Prostate gland (tissue), 2 donors: ENCODE measurements at regions not wholly inside any gene's neighbourhood (a gene's known extent, or its start where the extent isn't known, plus 50 kb on each side); places are given as distances from the start of the nearest gene placed in this dataset.

Experiments used
- DNase-seq: peaks from one replicate; pipeline ENCODE4 v3.0.0-alpha.2; 2019; ENCODE audit warnings: low spot score
- H3K27ac ChIP-seq, 2 donors: fragments of 200-600 bp; sonication (generic); 2 replicates each; pipeline ENCODE4 v1.5.1; 2017 to 2019
- H3K27me3 ChIP-seq: fragments of 200-600 bp; sonication (generic); replicated peaks from 2 replicates; pipeline ENCODE4 v1.5.1; 2019; ENCODE audit not compliant: insufficient read depth
- H3K36me3 ChIP-seq, 2 donors: fragments of 200-600 bp; sonication (generic); 1 replicate in 1 of 2; 2 replicates in 1 of 2; pipeline versions ENCODE4 v1.5.1 to v1.8.1; 2017 to 2019
- H3K4me1 ChIP-seq: fragments of 200-600 bp; sonication (generic); replicated peaks from 2 replicates; pipeline ENCODE4 v1.5.1; 2019
- H3K4me3 ChIP-seq, 2 donors: fragments of 200-600 bp; sonication (generic); 2 replicates each; pipeline ENCODE4 v1.5.1; 2017 to 2019
- H3K9me3 ChIP-seq: fragments of 200-600 bp; sonication (generic); 2 replicates; pipeline ENCODE4 v1.5.1; 2017
- POLR2A ChIP-seq: fragments of 450-650 bp; IDR thresholded peaks from one replicate; pipeline ENCODE4 v1.6.1; 2016; ENCODE audit warnings: antibody characterized with exemption, mild to moderate bottlenecking
- POLR2AphosphoS5 ChIP-seq: sonication (generic); formaldehyde crosslinking; IDR thresholded peaks from one replicate; pipeline ENCODE4 v1.6.1; 2017; ENCODE audit warnings: antibody characterized with exemption
- WGBS: methylation state at CpG from one replicate; pipeline ENCODE4 v1.1.5; 2018; 5-methylcytosine and 5-hydroxymethylcytosine counted together
- intact Hi-C: fragments of 100-400 bp; cut with DNase I; formaldehyde crosslinking; loops from one replicate; pipeline ENCODE4 v1.14.2; 2022
- TF ChIP-seq, protein P1 (sequence below), 4 experiments: fragments of 200-600 bp in 2 of 4; fragments of 450-650 bp in 2 of 4; sonication (generic) in 2 of 4; IDR thresholded peaks; 1 replicate in 3 of 4; 2 replicates in 1 of 4; pipeline ENCODE4 v1.5.1; 2016 to 2019; ENCODE audit warnings: antibody characterized with exemption in 4 of 4, mild to moderate bottlenecking in 2 of 4, moderate library complexity in 2 of 4

- Histone ChIP-seq H3K4me3 (no peak overlapping the region), H3K9me3 (no peaks in the 10 kb centered on the region), H3K27me3 (no peaks in the 10 kb centered on the region), H3K4me1 (no peaks in the 10 kb centered on the region), H3K27ac (no peak overlapping the region), H3K36me3 (no peaks in the 10 kb centered on the region)
- intact Hi-C loops, result no loop called here
- DNase-seq, result no peak
- WGBS, result 66% methylated on average over 4 of the region's 4 CpGs
- TF ChIP-seq POLR2AphosphoS5 (no peak), POLR2A (no peak)
- TF ChIP-seq, protein P1, sequence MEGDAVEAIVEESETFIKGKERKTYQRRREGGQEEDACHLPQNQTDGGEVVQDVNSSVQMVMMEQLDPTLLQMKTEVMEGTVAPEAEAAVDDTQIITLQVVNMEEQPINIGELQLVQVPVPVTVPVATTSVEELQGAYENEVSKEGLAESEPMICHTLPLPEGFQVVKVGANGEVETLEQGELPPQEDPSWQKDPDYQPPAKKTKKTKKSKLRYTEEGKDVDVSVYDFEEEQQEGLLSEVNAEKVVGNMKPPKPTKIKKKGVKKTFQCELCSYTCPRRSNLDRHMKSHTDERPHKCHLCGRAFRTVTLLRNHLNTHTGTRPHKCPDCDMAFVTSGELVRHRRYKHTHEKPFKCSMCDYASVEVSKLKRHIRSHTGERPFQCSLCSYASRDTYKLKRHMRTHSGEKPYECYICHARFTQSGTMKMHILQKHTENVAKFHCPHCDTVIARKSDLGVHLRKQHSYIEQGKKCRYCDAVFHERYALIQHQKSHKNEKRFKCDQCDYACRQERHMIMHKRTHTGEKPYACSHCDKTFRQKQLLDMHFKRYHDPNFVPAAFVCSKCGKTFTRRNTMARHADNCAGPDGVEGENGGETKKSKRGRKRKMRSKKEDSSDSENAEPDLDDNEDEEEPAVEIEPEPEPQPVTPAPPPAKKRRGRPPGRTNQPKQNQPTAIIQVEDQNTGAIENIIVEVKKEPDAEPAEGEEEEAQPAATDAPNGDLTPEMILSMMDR (IDR thresholded peaks at IDR 0.05), result no peak
These were observed 911.2 kb upstream of the PIK3C3 start for GRCh38 chr18:41043876-41044275.

- Histone ChIP-seq H3K27ac (no peak overlapping the region), H3K4me1 (no peaks in the 10 kb centered on the region), H3K4me3 (no peak overlapping the region), H3K9me3 (no peaks in the 10 kb centered on the region), H3K27me3 (no peaks in the 10 kb centered on the region), H3K36me3 (no peaks in the 10 kb centered on the region)
- intact Hi-C loops, result no loop called here
- no peak for DNase-seq
- TF ChIP-seq, protein P1 (IDR thresholded peaks at IDR 0.05), result no peak
- TF ChIP-seq POLR2AphosphoS5, result no peak
- no peak for TF ChIP-seq POLR2A
These were observed 912.2 kb upstream of the PIK3C3 start for GRCh38 chr18:41042866-41043265.

DNA sequence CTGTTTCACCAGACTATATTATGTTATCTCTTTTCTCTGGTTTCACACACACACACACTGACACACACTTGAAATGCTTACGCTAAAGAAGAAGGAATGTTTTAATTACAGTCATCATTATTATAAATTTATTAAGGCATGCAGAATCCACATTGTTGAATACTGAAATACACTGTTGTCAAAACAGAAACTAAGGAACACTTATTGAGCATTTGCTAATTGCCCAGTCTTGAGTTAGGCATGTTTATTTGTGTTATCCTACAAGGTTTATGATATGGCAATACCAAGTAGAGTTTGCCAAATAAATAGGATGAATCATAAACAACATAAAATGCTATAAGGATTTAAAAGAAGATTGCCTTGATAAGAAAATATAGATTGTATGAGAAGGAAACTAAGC, 917.0 kb upstream of the PIK3C3 start:
- H3K4me1 ChIP-seq, result no peaks in the 10 kb centered on the region
- no peak for TF ChIP-seq POLR2AphosphoS5
- TF ChIP-seq POLR2A, result no peak
- TF ChIP-seq, protein P1 (IDR thresholded peaks at IDR 0.05), result no peak
- H3K36me3 ChIP-seq, result no peaks in the 10 kb centered on the region
- H3K27ac ChIP-seq, result no peak overlapping the region
- intact Hi-C loops, result no loop called here
- DNase-seq, result no peak
- H3K27me3 ChIP-seq, result no peaks in the 10 kb centered on the region
- H3K4me3 ChIP-seq, result no peak overlapping the region
- 79% methylated on average over 1 of the region's 1 CpG for WGBS
- H3K9me3 ChIP-seq, result no peaks in the 10 kb centered on the region

GRCh38 chr18:41036346-41036745, 918.7 kb upstream of the PIK3C3 start:
- 89% methylated on average over 6 of the region's 6 CpGs for WGBS
- H3K27ac ChIP-seq, result no peak overlapping the region
- intact Hi-C loops, result no loop called here
- no peaks in the 10 kb centered on the region for H3K9me3 ChIP-seq
- H3K27me3 ChIP-seq, result no peaks in the 10 kb centered on the region
- H3K36me3 ChIP-seq, result no peaks in the 10 kb centered on the region
- H3K4me1 ChIP-seq, result no peaks in the 10 kb centered on the region
- no peak for DNase-seq
- TF ChIP-seq, protein P1 (IDR thresholded peaks at IDR 0.05), result no peak
- TF ChIP-seq POLR2A, result no peak
- no peak overlapping the region for H3K4me3 ChIP-seq

- 61% methylated on average over 2 of the region's 2 CpGs for WGBS
- H3K36me3 ChIP-seq, result no peaks in the 10 kb centered on the region
- TF ChIP-seq POLR2A (no peak), POLR2AphosphoS5 (no peak)
- TF ChIP-seq, protein P1 (IDR thresholded peaks at IDR 0.05), result no peak
- intact Hi-C loops, result no loop called here
- DNase-seq, result no peak
- H3K27me3 ChIP-seq, result no peaks in the 10 kb centered on the region
- H3K4me3 ChIP-seq, result no peak overlapping the region
- H3K27ac ChIP-seq, result no peak overlapping the region
- no peaks in the 10 kb centered on the region for H3K9me3 ChIP-seq
- H3K4me1 ChIP-seq, result no peaks in the 10 kb centered on the region
These were observed 920.6 kb upstream of the PIK3C3 start for GRCh38 chr18:41034413-41034812.
